ENCODE measurements at regions not wholly inside any gene's neighbourhood (a gene's known extent, or its start where the extent isn't known, plus 50 kb on each side); places are given as distances from the start of the nearest gene placed in this dataset.
"Not testable (repeated sequence)": the region's sequence is repeated elsewhere in the genome, so short reads cannot be mapped to it uniquely, and the experiment has no call there.

DNA sequence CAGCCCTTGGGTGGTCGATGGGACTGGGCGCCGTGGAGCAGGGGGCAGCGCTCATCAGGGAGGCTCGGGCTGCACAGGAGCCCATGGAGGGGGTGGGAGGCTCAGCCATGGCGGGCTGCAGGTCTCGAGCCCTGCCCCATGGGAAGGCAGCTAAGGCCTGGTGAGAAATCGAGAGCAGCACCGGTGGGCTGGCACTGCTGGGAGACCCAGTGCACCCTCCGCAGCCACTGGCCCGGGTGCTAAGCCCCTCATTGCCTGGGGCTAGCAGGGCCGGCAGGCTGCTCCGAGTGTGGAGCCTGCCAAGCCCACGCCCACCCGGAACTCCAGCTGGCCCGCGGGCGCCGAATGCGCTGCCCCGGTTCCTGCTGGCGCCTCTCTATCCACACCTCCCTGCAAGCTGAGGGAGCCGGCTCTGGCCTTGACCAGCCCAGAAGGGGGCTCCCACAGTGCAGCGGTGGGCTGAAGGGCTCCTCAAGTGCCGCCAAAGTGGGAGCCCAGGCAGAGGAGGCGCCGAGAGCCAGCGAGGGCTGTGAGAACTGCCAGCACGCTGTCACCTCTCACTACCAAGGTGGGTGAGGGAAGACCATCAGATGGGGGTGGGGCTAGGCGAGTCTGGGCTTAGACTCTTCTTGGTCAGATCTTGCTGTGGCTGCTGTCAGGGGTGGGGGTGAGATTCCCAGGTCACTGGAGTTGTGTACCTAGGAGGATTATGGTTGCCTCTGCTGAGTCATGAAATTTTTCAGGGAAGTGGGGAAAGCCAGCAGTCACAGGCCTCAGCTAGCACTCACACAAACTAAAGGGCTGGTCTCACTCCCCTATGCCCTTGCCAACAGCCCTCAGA is 87.0 kb upstream of the NDST4 start:
- not testable (repeated sequence) for TF ChIP-seq BHLHE40 (IDR thresholded peaks at IDR 0.05; ENCODE audit: low read depth, low read length); RCOR1 (IDR thresholded peaks at IDR 0.05; ENCODE audit: insufficient replicate concordance, low read length); SMC3 (IDR thresholded peaks at IDR 0.05; ENCODE audit: low read depth, low read length); CEBPB (IDR thresholded peaks at IDR 0.05; ENCODE audit: low read depth, low read length); POLR2A (IDR thresholded peaks at IDR 0.05; ENCODE audit: low read depth, low read length); MXI1 (IDR thresholded peaks at IDR 0.05; ENCODE audit: borderline replicate concordance, low read depth, low read length)
- TF ChIP-seq, protein P1, sequence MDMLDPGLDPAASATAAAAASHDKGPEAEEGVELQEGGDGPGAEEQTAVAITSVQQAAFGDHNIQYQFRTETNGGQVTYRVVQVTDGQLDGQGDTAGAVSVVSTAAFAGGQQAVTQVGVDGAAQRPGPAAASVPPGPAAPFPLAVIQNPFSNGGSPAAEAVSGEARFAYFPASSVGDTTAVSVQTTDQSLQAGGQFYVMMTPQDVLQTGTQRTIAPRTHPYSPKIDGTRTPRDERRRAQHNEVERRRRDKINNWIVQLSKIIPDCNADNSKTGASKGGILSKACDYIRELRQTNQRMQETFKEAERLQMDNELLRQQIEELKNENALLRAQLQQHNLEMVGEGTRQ (IDR thresholded peaks at IDR 0.05; ENCODE audit: low read depth, low read length) = not testable (repeated sequence)
- TF ChIP-seq, protein P2, sequence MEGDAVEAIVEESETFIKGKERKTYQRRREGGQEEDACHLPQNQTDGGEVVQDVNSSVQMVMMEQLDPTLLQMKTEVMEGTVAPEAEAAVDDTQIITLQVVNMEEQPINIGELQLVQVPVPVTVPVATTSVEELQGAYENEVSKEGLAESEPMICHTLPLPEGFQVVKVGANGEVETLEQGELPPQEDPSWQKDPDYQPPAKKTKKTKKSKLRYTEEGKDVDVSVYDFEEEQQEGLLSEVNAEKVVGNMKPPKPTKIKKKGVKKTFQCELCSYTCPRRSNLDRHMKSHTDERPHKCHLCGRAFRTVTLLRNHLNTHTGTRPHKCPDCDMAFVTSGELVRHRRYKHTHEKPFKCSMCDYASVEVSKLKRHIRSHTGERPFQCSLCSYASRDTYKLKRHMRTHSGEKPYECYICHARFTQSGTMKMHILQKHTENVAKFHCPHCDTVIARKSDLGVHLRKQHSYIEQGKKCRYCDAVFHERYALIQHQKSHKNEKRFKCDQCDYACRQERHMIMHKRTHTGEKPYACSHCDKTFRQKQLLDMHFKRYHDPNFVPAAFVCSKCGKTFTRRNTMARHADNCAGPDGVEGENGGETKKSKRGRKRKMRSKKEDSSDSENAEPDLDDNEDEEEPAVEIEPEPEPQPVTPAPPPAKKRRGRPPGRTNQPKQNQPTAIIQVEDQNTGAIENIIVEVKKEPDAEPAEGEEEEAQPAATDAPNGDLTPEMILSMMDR (conservative IDR thresholded peaks at IDR 0.05; ENCODE audit: low read depth, low read length) = not testable (repeated sequence)

Data from IMR-90 (cell line).